ENCODE measurements at regions not wholly inside any gene's neighbourhood (a gene's known extent, or its start where the extent isn't known, plus 50 kb on each side); places are given as distances from the start of the nearest gene placed in this dataset.
"Not testable (repeated sequence)": the region's sequence is repeated elsewhere in the genome, so short reads cannot be mapped to it uniquely, and the experiment has no call there.

DNA sequence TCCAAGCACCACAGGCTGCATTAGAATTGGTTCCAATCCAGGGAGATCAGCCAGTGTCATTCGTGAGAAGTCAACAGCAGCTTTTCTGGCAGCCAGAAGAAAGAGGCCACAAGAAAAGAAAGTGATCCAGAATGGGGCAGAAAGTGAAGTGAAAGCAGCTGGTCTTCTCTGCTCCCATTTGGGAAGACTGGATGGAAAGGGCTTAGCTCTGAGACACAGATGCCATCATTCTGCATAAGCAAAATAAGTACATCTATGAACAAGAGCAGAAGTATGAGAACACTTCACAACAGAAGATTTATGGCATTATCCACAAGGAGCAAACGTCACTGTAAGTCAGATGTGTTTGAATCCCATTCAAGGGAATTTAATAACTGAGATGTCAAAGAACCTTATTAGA lies 326.5 kb upstream of the ESRRG start:
- intact Hi-C loops (cut with DNase I; ENCODE audit: low total_unique reads): no loop called here
- DNase-seq (ENCODE audit: low spot score in 2 of 2): no peak
- TF ChIP-seq, protein P1, sequence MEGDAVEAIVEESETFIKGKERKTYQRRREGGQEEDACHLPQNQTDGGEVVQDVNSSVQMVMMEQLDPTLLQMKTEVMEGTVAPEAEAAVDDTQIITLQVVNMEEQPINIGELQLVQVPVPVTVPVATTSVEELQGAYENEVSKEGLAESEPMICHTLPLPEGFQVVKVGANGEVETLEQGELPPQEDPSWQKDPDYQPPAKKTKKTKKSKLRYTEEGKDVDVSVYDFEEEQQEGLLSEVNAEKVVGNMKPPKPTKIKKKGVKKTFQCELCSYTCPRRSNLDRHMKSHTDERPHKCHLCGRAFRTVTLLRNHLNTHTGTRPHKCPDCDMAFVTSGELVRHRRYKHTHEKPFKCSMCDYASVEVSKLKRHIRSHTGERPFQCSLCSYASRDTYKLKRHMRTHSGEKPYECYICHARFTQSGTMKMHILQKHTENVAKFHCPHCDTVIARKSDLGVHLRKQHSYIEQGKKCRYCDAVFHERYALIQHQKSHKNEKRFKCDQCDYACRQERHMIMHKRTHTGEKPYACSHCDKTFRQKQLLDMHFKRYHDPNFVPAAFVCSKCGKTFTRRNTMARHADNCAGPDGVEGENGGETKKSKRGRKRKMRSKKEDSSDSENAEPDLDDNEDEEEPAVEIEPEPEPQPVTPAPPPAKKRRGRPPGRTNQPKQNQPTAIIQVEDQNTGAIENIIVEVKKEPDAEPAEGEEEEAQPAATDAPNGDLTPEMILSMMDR (IDR thresholded peaks at IDR 0.05): no peak
- no peak for TF ChIP-seq POLR2A (IDR thresholded peaks at IDR 0.05)
- H3K4me3 ChIP-seq (ENCODE audit: low read depth, poor library complexity, severe bottlenecking): no peak overlapping the region
- WGBS, 2 donors: 23 to 36% methylated on average over 2 of the region's 2 CpGs

DNA sequence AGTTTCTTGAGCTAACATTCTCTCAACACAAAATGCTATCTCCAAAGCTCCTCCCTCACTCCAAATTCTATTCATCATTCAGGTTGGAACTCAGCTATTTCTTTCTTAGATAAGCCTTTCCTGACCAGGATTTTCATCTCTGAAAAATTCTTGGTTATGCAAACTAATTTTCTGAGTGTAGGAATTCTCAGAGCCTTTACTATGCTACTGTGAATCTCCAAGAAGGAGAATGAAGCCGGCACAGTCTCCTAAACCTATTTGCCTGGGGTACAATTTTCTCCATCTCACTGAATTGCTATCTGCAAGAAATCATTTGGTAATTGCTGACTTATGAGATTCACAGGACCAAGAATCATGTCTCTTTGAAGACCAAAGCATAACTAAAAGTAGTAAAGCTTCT lies 325.9 kb upstream of the ESRRG start:
- 88 to 100% methylated on average over 1 of the region's 1 CpG for WGBS, 2 donors
- H3K4me3 ChIP-seq (ENCODE audit: low read depth, poor library complexity, severe bottlenecking): no peak overlapping the region
- intact Hi-C loops (cut with DNase I; ENCODE audit: low total_unique reads): no loop called here
- DNase-seq (ENCODE audit: low spot score in 2 of 2): no peak
- TF ChIP-seq, protein P1 (IDR thresholded peaks at IDR 0.05): no peak
- no peak for TF ChIP-seq POLR2A (IDR thresholded peaks at IDR 0.05)

DNA sequence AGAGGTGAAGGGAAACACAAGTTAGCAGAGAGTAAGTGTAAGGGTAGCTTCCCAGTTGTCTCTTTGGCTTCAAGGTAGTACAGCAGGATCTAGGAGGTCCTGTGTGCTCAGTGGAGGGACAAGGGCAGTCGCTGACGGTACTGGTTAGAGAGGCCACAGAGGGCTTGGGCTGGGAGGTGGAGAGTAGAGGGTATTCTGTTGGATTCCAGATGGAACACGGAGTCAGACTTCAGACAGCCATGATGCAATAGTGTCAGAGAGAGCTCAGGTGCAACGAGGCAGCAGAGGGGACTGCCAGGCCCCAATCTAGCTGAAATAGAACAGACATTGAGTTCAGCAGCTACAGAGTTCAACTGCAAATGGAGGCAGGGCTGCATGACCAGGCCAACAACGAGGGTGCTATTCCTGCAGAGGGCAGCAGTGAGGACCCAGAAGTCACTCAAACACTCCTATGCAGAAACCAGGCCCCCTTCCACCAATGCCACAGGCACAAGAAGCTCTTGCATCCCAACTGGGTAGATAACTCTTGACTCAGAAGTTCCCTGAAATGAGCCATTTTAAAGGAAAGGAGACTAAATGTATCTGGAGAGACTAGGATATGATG lies 325.0 kb upstream of the ESRRG start:
- intact Hi-C loops (cut with DNase I; ENCODE audit: low total_unique reads): no loop called here
- no peak for TF ChIP-seq POLR2A (IDR thresholded peaks at IDR 0.05)
- TF ChIP-seq, protein P1 (IDR thresholded peaks at IDR 0.05): no peak
- H3K4me3 ChIP-seq (ENCODE audit: low read depth, poor library complexity, severe bottlenecking): no peak overlapping the region
- 70 to 73% methylated on average over 5 of the region's 5 CpGs for WGBS, 2 donors
- DNase-seq (ENCODE audit: low spot score in 2 of 2): no peak

DNA sequence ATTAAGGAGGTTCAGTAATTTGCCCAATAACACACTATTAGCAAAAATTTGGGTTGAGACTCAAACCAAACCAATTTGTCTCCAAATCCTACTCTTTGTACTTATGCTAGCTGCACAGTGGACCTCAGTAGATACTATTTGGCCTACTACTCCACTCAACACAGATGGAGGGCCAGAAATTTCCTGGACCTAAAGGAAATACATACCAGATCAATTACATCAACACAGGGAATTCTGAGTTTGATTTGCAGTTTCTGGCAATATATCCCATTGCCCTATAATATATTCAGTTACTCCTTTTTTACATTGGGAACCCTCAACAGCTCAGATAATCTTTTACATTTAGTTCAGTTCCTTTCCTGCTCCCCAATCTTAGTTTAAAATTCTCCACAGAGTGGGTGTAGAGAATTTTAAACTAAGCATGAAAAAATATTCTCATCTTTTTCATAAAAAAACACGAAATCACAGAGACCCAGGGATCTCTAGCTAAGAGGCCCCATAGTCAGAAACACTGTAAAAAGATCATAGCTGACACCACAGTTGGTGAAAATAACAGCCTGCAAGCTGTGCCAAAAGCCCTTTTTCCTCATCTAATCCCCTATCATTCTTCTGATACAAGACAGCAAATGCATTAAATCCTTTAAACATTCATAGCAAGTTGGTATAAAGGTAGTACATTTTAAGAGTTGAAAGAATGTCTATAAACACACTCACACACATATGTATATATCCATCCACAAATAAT lies 317.7 kb upstream of the ESRRG start:
- no peak for DNase-seq (ENCODE audit: low spot score in 2 of 2)
- WGBS, 2 donors: 56 to 73% methylated on average over 1 of the region's 1 CpG
- intact Hi-C loops (cut with DNase I; ENCODE audit: low total_unique reads): no loop called here
- TF ChIP-seq, protein P1 (IDR thresholded peaks at IDR 0.05): no peak
- no peak for TF ChIP-seq POLR2A (IDR thresholded peaks at IDR 0.05)
- no peak overlapping the region for H3K4me3 ChIP-seq (ENCODE audit: low read depth, poor library complexity, severe bottlenecking)

DNA sequence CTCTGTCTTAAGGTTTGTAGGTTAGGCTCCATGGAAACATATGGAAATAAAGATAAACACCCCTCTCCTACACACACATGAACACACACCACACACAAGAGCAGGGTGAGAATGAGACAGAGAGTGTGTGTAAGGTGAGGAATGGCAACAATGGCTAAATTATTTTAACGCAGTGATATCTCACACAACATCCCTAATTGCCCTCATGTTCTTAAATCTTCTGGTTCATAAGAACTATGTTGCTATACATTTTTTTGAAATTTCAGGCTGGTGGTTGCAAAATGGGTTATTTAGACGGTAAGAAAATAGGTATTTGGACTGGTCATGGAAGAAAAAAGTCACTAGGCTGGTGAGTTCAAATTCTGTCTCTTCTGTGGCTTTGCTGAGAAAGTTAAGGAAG lies 316.7 kb upstream of the ESRRG start:
- intact Hi-C loops (cut with DNase I; ENCODE audit: low total_unique reads): no loop called here
- 91 to 92% methylated on average over 2 of the region's 2 CpGs for WGBS, 2 donors
- TF ChIP-seq, protein P1 (IDR thresholded peaks at IDR 0.05): no peak
- no peak for TF ChIP-seq POLR2A (IDR thresholded peaks at IDR 0.05)
- DNase-seq (ENCODE audit: low spot score in 2 of 2): no peak
- H3K4me3 ChIP-seq (ENCODE audit: low read depth, poor library complexity, severe bottlenecking): no peak overlapping the region

DNA sequence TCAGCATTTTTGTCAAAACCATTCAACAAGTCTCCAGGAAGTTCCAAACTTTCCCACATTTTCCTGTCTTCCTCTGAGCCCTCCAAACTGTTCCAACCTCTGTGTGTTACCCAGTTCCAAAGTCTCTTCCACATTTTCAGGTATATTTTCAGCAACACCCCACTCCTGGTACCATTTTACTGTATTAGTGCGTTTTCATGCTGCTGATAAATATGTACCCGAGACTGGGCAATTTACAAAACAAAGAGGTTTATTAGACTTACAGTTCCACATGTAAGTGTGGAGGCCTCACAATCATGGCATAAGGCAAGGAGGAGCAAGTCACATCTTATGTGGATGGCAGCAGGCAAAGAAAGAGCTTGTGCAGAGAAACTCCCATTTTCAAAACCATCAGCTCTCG lies 315.9 kb upstream of the ESRRG start:
- H3K4me3 ChIP-seq (ENCODE audit: low read depth, poor library complexity, severe bottlenecking); DNase-seq (ENCODE audit: low spot score in 2 of 2); intact Hi-C loops (cut with DNase I; ENCODE audit: low total_unique reads): not testable (repeated sequence)
- WGBS, 2 donors: 92 to 94% methylated on average over 3 of the region's 3 CpGs
